AG04450 (cell line): ENCODE measurements at regions not wholly inside any gene's neighbourhood (a gene's known extent, or its start where the extent isn't known, plus 50 kb on each side); places are given as distances from the start of the nearest gene placed in this dataset.

Source experiments
- CTCF ChIA-PET: fragments of 300-600, 350-600 bp; formaldehyde crosslinking; extraction: SDS; loops from one replicate; lab custom pipeline; 2022; ENCODE audit warnings: antibody characterized with exemption, inconsistent platforms; lab: Charles Lee
- POLR2A ChIA-PET: fragments of 350-600 bp; formaldehyde crosslinking; extraction: SDS; loops from one replicate; lab custom pipeline; 2021; ENCODE audit warnings: antibody characterized with exemption, inconsistent platforms; lab: Yijun Ruan, JAX
- DNase-seq: peaks from one replicate; pipeline ENCODE4 v3.0.0-alpha.2; 2011; ENCODE audit warnings: low read depth, low spot score
- H3K27ac ChIP-seq: one replicate; pipeline ENCODE4 v1.5.1; 2012; ENCODE audit warnings: low read depth, low read length, control low read depth
- H3K27me3 ChIP-seq: one replicate; pipeline ENCODE4 v1.6.0; 2012; ENCODE audit warnings: low read length; ENCODE audit not compliant: control insufficient read depth, insufficient read depth
- H3K4me3 ChIP-seq: 2 replicates; pipeline ENCODE4 v1.5.1; 2011; ENCODE audit warnings: mild to moderate bottlenecking, low read depth, low read length, control low read depth
- H3K9me3 ChIP-seq: 2 replicates; pipeline ENCODE4 v1.5.1; 2012; ENCODE audit warnings: low read length; ENCODE audit not compliant: control insufficient read depth, insufficient read depth
- CTCF ChIP-seq: IDR thresholded peaks from 2 replicates; pipeline ENCODE4 v1.5.1; 2011; ENCODE audit warnings: low read depth, low read length, control low read depth, inconsistent platforms

GRCh38 chrX:20620306-20620705 is 353.6 kb upstream of the RPS6KA3 start:
- no peak overlapping the region for H3K27ac ChIP-seq
- H3K27me3 ChIP-seq: no peaks in the 10 kb centered on the region
- no peak for DNase-seq
- no peak overlapping the region for H3K4me3 ChIP-seq
- POLR2A ChIA-PET: no interaction called here
- no peaks in the 10 kb centered on the region for H3K9me3 ChIP-seq
- CTCF ChIA-PET: no interaction called here
- no peak for TF ChIP-seq CTCF

- Histone ChIP-seq H3K9me3 (no peaks in the 10 kb centered on the region), H3K27ac (no peak overlapping the region), H3K4me3 (no peak overlapping the region), H3K27me3 (no peaks in the 10 kb centered on the region)
- no peak for DNase-seq
- CTCF ChIA-PET: no interaction called here
- no peak for TF ChIP-seq CTCF
- POLR2A ChIA-PET: no interaction called here
Measured at GRCh38 chrX:20609916-20610415, 343.3 kb upstream of the RPS6KA3 start.

- POLR2A ChIA-PET: no interaction called here
- TF ChIP-seq CTCF: no peak
- H3K27ac ChIP-seq: no peak overlapping the region
- no peaks in the 10 kb centered on the region for H3K9me3 ChIP-seq
- no peaks in the 10 kb centered on the region for H3K27me3 ChIP-seq
- H3K4me3 ChIP-seq: no peak overlapping the region
- no peak for DNase-seq
- CTCF ChIA-PET: no interaction called here
Measured at GRCh38 chrX:20606831-20607230, 340.1 kb upstream of the RPS6KA3 start.

GRCh38 chrX:20596856-20597255 is 330.1 kb upstream of the RPS6KA3 start:
- DNase-seq: no peak
- Histone ChIP-seq H3K27ac (no peak overlapping the region), H3K4me3 (no peak overlapping the region), H3K9me3 (no peaks in the 10 kb centered on the region), H3K27me3 (no peaks in the 10 kb centered on the region)
- CTCF ChIA-PET: no interaction called here
- POLR2A ChIA-PET: no interaction called here
- TF ChIP-seq CTCF: no peak

GRCh38 chrX:20595928-20596575 is 329.3 kb upstream of the RPS6KA3 start:
- CTCF ChIA-PET: no interaction called here
- POLR2A ChIA-PET: no interaction called here
- Histone ChIP-seq H3K27ac (no peak overlapping the region), H3K9me3 (no peaks in the 10 kb centered on the region), H3K4me3 (no peak overlapping the region), H3K27me3 (no peaks in the 10 kb centered on the region)
- no peak for DNase-seq
- TF ChIP-seq CTCF: no peak
